ENCODE measurements at regions not wholly inside any gene's neighbourhood (a gene's known extent, or its start where the extent isn't known, plus 50 kb on each side); places are given as distances from the start of the nearest gene placed in this dataset.

DNA sequence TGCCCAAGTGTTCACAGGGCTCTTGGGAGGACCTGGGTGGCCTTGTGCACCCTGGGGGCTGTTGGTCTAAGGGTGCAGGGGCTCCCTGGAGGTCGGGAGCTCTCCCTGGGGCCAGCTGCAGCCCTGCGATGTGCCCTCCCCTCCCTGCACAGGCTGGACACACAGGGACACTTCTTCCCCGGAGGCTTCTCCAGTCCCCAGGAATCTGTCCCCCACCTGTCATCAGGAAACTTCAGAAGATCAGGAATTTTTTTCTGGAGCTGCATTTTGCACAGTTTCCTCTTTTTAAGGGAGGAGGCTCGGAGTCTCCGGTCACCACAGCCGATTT, 66.9 kb upstream of the BHLHE23 start:
- DNase-seq (ENCODE audit: extremely low read depth, low read depth) = no peak

DNA sequence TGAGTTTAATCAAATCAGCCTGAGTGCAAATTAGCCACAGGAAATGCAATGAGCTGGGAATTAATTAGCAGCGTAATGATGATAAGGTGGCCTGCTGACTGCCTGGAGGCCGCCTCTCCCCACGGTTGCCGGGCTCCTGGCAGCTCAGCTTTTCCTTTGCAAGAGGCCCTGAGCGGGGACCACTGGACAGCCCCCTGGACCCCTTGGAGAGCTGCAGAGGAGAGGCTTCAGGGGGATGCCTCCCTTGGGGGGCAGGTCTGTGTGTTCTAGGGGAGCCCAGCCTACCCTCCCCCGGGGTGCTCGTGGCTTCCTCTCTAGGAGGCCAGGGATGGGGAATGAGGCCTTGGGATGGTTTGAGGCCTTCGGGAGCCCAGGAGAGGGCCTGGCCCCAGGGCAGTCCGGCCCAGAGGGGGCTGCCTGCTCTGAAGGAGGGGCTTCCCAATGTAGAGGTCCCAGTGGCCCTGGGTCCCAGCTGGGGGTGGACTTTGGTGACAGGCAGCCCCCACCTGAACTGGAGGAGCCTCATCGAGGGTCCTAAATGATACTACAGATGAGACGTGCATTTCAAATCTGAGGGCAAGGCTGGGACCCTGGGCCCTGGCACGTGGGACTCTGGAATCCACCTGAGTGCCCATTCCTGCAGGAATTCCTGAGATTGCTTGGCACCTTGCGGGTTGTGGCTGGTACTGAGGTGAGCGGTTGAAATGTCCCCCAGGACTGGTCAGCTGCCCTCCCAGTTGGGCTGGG, 66.4 kb upstream of the BHLHE23 start:
- DNase-seq (ENCODE audit: extremely low read depth, low read depth) = no peak

DNA sequence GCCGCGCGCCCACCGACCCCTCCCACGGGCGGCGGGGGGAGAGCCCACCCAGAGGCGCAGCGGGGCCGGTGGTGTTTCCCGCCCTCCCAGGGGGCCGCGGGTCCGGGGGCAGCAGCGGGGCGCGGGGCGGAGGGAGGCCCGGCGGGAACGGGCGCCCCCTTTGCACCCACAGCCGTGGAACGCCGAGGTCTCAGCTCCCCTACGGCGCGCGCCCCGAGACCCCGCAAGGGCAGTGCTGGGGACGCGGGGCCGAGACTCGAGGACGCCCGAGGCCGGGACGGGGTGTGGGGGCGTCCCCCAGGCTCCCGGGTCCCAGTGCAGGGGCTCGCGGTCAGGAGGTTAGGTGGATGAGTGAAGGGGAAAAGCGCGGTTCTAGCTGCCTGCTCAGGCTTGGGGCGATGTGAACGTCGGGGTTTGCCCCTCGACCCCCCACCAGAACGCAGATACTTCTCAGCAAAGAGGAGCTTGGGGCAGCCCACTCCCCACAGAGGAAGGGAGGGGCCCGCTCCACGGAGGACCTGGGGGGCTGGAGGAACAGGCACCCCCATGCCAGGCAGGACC, 65.5 kb upstream of the BHLHE23 start:
- no peak for DNase-seq (ENCODE audit: extremely low read depth, low read depth)

DNA sequence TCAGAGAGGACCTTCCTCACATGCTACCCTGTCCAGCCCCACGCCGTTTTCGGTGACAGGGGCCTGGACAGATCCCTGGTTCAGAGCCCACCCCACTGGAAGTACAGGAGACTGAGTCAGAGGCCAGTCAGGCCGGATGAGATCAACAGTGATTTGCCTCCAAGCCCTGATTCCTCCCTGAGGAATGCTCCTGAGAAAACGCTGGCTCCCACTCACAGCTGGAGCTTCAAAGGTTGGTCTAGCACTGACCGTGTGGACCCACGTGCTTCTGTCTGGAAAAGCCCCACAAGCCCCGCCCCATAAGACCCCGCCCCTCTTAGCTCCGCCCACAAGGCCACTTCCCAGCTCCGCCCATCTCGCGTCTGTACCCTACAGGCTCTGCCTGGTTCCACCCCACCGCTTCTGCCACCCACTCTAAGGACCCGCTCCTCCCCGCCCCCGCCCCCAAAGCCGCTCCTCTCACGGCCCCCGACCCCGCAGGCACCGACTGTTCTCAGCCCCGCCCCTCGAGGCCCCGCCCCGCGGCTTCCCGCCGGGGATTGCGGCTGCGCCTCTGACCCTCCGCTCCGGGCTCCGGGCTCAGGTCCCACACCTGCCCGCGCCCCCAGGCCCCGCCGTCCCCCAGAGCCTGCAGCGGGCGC, 64.9 kb upstream of the BHLHE23 start:
- DNase-seq (ENCODE audit: extremely low read depth, low read depth) = no peak

DNA sequence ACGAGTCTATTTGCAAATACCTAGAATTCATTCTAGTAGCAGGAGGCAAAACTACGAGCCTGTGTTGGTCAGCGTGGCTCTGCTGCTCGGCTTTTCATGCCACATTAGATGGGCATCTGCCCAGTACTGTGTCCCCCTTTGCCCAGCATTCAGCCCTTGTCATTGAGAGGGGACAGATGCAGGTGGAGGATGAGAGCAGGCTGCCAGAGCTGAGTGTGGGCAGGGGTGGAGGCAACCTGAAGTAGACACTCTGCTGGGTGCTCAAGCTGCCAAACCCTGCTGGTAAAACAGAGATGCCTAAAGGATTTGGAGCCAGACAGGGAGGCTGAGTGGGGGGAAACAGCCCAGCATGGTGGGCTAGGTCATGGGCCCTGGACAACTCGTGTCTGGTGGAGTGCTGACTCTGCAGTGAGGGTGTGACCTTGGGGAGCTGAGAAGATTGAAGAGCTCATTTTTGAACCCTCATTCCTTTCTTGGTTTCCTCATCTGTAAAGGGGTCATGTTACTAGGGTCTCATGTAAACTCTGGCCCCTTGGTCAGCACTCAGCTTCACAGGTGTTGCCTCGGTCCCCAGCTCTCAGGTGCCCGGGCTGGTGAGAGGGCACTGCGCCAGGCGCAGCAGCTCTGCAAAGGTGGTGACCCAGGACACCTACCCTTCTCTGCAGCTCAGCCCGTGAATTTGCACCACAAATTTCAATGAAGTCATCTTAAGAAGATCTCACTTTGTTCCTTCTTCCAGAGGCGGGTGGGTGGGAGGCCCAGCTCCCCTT, 64.2 kb upstream of the BHLHE23 start:
- no peak for DNase-seq (ENCODE audit: extremely low read depth, low read depth)

DNA sequence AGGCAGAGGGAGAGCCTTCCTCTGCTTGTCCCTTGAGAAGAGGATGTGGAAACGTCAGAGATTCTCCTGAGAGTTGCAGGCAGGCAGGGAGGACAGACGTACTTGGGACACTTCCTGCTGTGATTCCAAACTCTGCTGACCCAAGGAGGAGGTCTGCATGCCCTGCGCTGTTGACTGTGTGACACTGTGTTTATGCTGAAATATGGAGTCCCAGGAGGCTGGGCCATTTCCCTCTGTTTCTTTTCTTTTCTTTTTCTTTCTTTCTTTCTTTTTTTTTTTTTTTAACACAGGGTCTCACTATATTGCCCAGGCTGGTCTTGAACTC, 63.5 kb upstream of the BHLHE23 start:
- DNase-seq (ENCODE audit: extremely low read depth, low read depth) = no peak

DNA sequence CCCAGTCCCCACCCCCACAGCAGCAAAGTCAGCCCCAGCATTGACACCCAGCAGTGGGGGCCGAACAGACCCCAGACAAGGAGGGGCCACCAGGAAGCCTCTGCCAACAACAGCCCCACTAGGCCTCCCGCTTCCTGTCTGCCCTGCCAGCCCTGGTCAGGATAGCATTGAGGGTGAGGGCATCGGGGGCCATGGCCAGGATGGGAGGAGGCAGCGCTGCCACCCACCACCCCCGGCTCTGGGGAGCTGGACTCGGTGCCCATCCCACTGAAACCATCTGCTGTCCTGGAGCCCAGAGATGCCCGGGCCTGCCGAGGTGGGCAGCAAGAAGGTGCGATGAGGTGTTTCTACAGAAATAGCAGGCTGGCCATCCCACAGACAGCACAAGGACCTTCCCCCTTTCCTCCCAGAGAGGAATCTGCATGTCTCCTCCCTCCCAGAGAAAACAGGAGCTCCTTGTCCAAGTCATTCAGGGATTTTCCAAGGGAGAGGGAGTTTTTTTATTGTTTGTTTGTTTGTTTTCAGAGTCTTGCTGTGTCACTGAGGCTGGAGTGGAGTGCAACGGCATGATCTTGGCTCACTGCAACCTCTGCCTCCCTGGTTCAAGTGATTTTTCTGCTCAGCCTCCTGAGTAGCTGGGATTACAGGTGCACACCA, 62.1 kb upstream of the BHLHE23 start:
- peak; percentile 41 for DNase-seq (ENCODE audit: extremely low read depth, low read depth)

DNA sequence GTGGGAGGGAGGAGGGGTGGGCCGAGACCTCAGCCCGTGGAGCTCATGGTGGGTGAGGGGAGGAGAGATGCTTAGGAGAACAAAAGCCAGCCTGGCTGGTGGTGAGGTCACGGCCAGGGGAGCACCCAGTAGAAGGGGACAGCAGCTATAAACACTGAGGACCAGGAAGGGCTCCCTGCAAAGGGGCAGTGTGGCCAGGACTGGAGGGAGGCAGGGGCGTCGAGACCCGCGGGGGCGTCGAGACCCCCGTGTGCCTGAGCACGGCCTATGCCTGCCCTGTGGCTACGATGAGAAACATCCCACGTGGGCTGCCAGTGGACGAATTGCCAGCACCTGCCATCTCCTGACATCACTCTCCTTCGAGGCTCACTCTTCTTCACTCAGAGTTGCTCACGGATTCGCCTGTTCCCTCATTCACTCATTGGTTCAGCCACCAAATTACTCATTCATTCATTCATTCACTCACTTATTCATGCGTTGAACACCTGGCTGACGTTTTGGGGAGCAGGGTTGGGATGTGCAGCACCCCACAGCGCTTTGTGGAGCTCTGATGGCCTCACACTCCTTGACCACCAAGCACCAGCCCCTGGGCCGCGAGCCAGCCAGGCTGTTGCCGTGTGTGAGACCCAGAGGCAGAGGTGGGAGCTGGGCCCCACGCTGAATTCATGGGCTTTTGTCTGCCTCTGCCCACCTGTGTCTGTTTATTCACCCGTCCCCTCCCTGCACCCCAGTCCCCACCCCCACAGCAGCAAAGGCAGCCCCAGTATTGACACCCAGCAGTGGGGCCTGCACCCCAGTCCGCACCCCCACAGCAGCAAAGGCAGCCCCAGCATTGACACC, 61.2 kb upstream of the BHLHE23 start:
- no peak for DNase-seq (ENCODE audit: extremely low read depth, low read depth)

DNA sequence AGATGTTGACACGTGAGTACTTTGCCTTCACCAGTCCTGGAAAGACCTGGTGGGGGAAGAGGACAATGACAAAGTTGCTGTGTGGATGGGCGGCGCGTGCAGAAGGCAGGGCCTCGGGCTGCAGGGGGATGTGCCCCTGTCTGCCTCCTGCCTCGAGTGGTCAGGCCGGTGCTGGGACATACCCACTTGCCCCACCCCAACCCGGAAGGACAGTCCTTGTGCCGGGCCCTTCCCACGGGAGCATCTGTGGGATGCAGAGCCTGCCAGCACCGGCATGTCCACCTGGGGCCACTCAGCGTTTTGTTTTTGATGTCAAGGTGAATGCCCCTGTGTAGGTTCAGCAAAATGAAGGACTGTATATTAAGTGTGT, 60.5 kb upstream of the BHLHE23 start:
- DNase-seq (ENCODE audit: extremely low read depth, low read depth) = no peak

DNA sequence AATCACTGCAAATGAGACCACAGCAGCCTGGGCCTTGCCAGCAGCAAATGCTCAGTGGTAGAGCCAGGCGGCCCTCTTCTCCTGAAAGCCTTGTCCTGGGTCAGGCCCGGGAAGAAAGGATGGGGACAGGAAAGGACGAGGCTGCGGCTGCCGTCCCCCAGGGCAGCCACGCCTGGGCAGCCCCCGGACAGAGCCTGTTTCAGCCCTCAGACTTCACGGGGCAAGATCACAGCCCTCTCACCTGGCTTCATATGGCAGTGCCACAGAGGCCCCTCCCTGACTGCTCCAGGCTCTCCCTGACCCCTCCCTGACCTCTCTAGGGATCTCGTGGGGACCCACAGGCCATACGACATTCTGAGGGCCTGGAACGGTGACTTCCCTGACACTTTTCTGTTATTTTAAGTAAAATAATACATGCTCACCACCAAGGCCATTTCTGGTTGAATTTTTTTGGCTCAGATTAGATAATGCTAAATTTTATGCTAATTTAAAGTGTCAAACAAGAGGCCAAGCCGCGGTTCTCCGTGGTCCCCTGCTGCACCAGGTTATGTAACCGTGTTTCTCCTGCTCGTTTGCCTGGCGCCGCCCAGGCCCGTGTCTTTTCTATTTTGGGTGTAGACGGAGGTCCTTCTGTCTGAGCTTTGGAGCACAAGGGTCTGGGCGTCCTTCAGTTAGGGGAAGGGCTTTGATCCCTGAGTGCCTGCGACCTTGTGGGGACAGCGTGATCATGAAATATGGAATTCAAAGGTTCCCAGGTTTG, 59.9 kb upstream of the BHLHE23 start:
- DNase-seq (ENCODE audit: extremely low read depth, low read depth) = no peak

DNA sequence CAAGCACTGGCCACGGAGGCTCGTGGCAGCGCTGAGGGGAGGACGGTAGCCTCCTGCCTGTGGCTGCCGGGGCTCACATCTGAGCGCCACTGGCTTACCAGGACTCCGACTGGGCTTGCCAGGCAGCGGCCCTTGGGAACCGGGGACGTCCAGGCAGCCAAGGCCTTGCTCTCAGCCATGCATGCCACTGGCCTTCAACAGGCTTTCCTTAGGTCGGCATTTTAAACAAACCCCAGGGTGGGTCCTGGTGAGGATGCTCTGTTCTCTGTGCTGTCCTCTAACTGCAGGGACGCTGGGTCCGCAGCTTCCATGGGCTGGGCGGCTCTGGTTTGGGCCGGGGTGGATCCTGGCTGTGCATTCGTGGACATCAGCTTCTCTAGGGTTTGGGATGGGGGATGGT, 59.1 kb upstream of the BHLHE23 start:
- no peak for DNase-seq (ENCODE audit: extremely low read depth, low read depth)

DNA sequence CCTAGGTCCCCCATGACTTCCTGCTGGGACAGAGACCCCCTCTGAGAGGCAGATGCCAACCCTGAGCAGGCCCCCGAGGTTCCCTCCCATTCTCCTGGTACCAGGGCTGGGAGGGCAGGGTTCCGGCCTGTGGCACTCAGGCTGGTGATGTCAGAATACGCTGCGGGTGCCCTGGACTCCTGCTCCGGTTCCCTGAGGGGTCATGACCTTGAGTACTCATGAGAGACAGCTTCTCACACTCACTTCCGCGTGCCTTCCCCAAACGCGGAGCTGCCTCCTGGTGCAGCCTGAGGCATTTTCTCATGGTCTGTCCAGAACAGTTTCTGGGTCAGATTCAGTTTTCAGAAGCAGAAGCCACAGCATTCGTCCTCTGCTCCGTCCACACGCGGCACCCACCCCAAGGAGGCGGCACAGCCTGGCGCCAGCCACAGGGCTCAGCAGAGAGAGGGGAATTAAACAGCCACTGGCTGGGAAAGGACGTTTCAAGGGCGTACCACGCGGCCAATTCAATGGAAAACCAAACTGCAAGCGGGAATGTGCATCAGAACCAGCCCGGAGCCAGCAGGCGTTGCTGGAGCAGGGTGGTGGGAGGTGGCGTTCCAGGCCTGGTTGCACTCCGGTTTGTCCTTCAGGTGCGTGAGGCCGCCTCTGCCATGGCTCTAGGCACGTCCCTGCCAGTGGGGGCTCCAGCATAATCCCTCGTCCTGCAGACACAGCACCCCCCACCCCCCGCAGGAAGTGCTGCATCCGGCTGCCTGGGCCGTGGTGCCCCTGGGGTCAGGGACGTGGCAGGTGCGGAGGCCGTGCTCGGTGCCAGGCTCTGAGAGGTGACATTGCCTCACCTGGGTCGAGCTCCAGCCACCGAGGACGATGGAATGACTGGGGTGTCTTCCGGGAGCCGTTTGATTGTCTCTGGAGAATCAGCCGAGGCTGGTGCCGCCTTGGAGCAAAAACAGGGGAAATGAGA, 58.3 kb upstream of the BHLHE23 start:
- peak; percentile 55 for DNase-seq (ENCODE audit: extremely low read depth, low read depth)

DNA sequence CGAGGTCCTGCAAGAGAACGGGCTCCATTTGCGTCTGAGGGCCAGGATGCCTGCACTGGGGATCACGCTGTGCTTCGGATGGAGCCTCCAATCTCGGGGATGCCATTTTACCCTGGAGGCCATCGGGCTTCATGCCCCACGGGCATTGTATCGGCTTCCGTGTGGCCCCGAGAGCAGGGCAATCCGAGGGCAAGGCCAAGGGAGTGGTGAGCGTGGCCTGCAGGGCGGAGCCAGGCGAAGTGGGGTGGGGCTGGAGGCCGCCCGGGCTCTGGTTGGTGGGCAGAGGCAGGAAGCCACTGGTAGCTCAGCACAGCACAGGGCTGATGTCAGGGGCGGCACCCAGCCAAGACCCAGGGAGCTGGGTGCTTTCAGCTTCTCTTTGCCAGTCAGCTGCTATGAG, 57.5 kb upstream of the BHLHE23 start:
- DNase-seq (ENCODE audit: extremely low read depth, low read depth) = peak; percentile 73

DNA sequence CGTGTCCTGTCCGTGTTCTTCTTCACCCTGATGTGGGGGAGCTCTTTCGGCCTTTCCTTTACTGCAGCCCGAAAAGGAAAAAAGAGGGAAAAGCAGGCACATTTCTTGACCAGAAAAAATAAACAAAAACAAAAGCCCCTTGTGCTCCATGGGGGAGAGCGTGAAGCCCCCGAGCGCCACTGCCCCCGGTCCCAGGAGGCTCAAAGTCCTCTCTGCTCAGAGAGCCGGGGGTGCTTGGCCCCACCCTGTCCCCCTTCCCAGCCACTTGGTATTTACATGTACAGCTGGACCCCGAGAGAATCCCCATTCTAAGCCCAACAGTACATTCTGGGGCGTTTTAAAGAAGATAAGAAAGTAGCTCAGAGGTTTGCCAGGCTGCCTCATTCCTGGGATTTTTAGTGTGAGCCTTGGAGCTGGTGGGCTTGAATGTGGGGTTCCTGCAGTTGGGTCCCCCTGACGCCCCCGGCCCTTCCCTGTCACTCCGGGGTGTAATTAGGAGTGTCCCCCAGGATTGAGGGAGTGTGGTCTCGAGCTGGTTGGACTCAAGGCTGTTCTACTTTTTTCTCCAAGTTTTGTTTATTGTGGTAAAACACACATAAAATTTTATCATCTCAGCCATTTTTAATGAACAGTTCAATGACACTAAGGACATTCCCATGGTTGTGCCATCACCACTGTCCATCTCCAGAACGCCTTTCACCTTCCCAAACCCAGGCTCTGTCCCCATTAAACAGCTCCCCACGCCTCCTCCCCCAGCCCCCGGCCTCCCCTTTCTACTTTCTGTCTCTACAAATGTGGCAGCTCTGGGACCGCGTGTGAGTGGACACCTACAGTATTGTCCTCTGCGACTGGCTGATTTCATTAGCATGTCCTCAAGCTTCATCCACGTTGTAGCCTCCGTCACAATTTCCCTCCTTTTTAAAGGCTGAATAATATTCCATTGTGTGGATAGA, 55.7 kb upstream of the BHLHE23 start:
- no peak for DNase-seq (ENCODE audit: extremely low read depth, low read depth)

DNA sequence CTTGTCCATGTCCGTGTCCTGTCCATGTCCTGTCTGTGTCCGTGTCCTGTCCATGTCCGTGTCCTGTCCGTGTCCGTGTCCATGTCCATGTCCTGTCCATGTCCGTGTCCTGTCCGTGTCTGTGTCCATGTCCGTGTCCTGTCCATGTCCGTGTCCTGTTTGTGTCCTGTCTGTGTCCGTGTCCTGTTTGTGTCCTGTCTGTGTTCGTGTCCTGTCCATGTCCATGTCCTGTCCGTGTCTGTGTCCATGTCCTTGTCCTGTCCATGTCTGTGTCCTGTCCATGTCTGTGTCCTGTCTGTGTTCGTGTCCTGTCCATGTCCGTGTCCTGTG, 55.0 kb upstream of the BHLHE23 start:
- DNase-seq (ENCODE audit: extremely low read depth, low read depth) = no peak

DNA sequence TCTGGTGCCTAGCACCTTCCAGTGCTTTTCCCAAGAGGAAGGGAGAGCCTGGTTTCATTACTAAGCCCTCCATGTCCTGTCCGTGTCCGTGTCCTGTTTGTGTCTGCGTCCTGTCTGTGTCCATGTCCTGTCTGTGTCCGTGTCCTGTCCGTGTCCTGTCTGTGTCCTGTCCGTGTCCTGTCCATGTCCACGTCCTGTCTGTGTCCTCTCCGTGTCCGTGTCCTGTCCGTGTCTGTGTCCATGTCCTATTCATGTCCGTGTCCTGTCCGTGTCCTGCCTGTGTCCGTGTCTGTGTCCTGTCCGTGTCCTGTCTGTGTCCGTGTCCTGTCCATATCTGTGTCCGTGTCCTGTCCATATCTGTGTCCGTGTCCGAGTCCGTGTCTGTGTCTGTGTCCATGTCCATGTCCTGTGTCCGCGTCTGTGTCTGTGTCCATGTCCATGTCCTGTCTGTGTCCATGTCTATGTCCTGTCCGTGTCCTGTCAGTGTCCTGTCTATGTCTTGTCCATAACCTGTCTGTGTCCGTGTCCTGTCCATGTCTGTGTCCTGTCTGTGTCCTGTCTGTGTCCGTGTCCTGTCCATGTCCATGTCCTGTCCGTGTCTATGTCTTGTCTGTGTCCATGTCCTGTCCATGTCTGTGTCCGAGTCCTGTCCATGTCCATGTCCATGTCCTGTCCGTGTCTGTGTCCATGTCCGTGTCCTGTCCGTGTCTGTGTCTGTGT, 54.4 kb upstream of the BHLHE23 start:
- DNase-seq (ENCODE audit: extremely low read depth, low read depth) = no peak
